Fibroblast of skin of right biceps (primary cell): ENCODE measurements at regions not wholly inside any gene's neighbourhood (a gene's known extent, or its start where the extent isn't known, plus 50 kb on each side); places are given as distances from the start of the nearest gene placed in this dataset.
"Not testable (repeated sequence)": the region's sequence is repeated elsewhere in the genome, so short reads cannot be mapped to it uniquely, and the experiment has no call there.

Experiments used
- DNase-seq: peaks from one replicate; pipeline ENCODE4 v3.0.0-alpha.2; 2013

GRCh38 chr17:31746884-31747495 lies 112.1 kb downstream of the COPRS start:
- DNase-seq, result no peak

DNA sequence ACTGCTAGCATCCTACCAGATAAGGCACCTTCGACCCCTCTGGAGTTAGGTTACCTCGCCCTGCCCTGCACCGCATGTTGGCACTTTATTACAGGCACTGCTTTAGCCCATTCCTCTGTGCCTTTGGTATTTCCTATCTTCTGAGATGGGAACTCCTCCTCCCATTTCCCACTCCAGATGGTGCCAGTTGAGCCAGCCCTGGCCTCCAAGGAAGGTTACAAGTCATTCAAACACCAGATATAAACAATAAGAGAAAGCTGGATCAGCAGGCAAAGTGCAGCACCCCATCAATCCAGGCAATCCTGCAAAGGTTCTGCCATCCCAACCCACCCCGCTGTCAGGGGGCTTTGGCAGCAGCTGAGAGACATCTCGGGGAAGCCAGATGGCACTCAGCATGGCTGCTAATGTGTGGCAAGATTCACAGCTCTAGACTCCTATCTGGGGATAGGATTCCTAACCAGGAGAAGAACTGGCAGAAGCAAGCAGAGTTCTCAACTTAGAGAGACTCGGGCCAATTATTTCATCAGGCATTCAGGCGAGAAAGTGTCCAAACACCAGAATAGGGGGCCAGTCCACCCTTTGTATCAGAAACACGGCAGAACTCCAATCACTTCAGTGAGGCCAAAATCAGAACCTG lies 113.0 kb downstream of the COPRS start:
- DNase-seq, result no peak

DNA sequence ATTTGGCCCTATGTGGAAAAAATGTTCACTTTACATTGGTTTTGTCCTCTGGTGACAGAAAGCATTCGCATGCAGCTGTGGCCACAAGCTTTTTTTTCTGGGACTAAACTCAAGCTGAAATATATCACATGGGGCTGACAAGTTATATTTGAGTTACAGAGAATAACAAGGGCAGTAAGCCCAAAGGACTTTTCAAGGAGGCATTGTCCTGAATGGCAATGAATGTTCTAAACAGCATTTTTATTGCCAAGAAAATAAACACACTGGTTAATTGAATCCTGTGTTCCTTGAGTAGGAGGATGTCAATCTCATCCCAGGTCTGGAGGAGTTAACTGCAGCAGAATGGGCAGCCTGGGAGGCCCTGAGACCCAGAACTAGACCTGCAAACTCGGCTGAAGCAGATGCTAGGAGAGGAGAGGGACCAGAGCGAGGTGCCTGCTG lies 114.5 kb downstream of the COPRS start:
- DNase-seq, result no peak

DNA sequence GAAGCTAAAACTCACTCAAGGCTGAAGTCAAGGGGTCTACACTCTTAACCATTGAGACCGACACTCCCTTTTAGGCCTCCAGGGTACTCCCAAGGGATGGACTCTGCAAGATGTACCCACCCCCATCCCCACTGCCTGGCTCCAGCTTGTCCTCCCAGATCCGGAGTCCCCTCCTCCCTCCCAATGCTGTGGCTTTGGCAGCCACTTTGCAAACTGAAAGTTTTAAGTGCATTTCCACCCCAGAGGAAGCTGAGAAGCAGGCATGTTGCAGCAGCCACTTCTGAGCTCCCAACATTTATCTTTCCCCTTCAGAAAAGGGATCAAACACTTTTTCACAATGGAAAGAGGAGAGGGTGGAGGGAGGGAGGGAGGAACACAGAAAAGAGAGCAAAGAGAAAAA lies 115.2 kb downstream of the COPRS start:
- peak; percentile 80 for DNase-seq

- no peak for DNase-seq
Observed at GRCh38 chr17:31741371-31741770, 117.7 kb downstream of the COPRS start.

DNA sequence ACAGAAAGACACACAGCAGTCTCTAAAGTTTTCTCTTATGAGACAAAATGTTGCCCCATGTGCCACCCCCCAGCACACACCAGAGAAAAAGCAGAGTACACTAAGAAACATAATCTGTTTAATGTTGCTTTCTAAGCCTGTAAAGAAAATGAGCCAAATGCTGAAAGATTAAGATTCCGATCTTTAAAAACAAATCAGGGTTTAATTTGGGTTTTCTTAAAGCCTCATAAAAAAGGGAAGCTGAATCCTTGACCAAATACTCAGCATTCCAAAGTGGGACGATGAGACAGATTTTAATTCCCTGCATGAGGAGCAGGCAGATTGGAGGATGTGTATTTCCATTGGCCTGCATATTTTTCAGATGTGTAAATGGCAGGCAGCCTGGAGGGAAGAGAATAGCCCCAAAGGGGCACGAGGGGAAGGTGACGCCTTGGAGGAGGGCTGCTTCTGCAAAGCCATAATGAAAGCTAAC lies 118.4 kb downstream of the COPRS start:
- peak; percentile 99 for DNase-seq

DNA sequence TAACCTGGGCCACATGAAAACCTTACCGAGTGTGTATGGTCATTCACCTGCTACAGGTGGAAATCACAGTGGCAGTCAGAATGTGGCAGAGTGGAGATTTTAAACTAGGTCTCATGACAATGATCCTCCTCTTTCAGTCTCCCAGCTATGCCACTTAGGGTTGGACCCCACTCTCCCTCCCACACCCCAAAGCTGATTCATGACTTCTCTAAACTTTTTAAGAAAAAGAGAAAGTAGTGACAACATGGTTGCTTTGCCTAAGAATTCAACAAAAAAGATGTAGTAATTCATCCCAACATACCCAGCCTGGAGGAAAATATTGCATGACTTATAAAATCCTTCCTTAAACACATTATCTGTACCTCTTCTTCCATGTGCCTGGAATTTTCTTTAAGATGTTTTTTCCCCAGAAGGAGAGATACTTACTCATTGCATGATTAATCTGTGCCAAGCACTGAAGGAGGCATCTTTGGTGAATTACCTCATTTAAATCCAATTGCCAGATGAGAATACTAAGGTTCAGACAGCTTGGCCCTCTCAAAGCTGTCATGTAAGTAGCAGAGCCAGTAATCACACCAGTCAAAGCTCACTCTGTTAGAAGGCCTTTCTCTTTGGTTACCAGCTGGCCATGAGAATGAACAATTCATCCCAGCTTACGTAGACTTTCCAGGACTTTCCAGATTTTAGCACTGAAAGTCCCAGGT lies 119.9 kb downstream of the COPRS start:
- peak; percentile 89 for DNase-seq

- no peak for DNase-seq
Observed at GRCh38 chr17:31738488-31738887, 120.6 kb downstream of the COPRS start.

DNA sequence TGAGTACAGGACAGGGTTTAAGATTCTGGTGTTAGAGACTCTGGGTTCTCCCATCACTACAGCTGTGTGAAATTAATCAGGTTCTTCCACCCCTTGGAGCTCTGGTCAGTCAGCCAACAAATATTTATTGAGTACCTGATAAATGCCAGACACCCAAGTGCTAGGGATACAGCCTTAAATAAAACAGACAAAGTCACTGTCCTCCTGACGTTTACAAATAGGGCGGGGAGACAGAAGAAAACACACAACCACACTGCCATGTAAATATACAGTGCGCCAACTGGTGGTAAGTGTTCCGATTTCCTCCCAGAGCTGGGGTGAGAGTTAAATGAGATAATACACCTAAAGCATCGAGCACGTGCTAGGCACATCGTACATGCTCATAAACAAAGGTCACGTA lies 121.0 kb downstream of the COPRS start:
- no peak for DNase-seq

DNA sequence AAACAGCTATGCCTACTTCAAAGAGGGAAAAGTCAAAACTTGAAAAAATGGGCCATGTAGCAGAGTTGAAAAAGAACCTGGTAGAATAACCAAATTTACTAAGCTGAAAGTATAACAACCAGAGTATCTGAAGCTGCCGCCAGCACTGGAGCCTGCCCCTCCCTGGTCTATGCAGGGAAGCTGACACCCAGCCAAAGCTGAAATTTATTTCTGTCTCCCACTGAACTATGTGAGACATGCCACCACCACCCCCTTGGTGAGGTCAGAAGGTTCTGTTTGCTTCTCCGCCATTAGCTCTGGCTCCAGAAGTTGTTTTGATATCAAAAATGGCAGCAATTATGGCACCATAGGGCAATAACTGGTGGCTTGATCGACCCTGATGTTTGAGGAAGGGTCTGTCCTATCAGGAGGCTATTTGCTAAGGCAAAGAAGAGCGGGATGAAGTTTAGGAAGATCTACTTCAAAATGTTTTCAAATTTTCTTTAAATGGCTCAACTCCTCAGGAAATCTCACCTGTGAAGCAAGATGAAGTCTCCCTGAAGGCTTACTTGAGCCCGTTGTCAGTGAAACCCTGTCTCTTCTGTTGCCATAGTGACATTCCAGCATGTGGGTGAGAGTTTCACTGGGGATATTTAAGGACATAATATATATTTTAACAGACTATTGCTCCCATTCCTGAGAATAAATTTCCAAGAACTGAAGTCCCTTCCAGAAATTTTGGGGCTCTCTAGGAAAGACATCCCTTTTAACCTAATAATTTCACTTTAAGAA lies 122.0 kb downstream of the COPRS start:
- no peak for DNase-seq

GRCh38 chr17:31733326-31733725 lies 125.7 kb downstream of the COPRS start:
- no peak for DNase-seq

DNA sequence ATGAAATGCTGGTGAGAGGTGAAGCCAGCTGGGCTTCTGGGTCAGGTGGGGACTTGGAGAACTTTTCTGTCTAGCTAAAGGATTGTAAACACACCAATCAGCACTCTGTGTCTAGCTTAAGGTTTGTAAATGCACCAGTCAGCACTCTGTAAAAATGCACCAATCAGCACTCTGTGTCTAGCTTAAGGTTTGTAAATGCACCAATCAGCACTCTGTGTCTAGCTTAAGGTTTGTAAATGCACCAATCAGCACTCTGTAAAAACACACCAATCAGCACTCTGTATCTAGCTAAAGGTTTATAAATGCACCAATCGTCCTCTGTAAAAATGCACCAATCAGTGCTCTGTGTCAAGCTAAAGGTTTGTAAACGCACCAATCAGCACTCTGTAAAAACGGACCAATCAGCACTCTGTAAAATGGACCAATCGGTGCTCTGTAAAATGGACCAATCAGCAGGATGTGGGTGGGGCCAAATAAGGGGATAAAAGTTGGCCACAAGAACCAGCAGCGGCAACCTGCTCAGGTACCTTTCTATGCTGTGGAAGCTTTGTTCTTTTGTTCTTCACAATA lies 127.4 kb downstream of the COPRS start:
- DNase-seq, result not testable (repeated sequence)

DNA sequence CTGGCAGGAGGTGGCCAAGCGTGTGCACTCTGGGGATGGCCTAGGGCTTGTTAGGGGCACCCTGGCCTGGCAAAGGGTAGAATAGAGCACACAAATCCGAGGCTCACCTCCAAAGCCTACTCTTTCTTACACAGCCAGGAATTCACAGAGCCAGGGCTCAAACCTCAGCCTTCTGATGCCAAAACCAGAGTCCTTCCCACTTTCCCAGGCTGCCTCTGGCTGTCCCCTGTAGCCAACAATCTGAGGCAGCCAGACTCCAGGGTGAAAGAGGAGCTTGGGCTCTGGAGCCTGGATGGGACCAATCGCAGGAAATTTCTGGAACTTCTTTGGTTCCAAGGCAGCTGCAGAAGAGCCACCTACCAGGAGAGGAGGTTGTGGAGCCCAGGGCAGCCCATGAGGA lies 127.9 kb downstream of the COPRS start:
- DNase-seq, result no peak

DNA sequence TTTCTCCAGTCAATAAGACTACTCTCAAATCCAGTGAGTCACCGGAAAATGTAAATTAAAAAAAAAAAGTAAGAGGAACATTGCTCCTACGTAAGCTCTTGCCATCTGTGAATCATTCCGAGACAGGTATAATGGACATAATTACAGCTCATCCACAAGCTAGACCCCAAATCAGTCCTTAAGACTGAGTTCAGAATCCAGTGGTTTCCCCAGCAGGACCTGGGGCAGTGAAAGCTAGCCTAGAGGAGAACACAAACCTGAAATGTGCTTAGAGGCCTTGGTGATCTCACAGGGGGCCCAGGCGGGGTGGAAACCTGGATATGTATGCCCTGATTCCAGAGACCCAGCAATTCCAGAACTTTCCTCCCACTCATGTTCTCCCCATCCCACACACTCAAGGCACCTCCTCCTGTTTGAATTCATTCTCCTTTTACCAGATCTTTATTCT lies 132.0 kb downstream of the COPRS start:
- peak; percentile 64 for DNase-seq

- no peak for DNase-seq
Observed at GRCh38 chr17:31724619-31725018, 134.4 kb downstream of the COPRS start.

DNA sequence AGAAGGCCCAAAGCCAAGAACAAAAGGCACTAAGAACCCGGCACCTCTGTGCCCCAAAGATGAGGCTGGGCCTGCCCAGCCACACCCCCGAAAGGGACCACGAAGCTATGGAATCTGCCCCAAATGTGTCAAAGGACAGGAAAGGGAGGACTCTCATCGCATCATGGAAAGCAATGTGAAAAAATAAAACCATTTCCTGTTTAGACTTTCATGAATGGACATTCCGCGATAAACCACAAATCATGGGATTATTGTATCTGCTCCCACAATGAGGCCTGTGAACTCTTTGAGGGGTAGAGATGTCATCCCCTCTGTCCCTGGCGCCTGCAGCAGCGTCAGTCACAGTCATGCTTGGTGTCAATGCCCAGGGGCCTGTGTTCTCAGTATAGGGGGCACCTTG lies 135.0 kb downstream of the COPRS start:
- peak; percentile 81 for DNase-seq

DNA sequence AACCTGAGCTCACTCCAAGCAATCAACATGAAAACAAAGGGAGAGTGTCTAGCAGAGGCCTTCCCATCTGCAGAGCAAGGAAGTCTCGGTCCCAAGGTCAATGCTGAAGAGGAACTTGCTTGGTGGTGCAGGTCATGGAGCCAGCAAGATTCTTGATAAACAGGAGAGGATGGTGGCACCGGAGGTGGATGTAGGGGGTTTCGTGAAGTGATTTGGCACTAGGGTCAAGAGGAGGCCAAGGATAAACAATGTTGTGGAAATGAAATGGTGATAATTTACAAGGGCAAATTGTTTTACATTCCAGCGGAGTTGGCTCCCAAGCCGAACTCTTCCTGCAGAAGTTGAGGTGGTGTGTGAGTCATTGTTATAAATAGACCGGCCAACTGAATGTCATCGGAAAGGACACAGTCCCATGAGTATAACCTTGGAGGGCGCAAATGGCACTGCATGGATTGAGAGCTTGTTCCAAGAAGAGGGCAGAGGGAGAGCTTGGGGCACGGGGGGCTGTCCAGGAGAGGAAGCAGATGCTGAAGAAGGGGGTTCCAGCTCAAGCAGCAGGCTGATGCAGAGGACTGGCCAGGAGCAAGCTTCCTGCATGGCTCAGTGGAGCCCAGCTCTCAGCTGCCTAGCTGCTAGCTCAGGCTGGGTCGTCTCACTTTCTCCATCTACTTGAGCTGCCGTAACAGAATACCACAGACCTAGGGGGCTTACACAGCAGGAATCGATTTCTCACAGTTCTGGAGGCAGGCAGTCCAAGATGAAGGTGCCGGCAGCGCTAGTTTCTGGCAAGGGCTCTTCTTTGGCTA lies 136.6 kb downstream of the COPRS start:
- peak; percentile 72 for DNase-seq

- no peak for DNase-seq
Observed at GRCh38 chr17:31721291-31722025, 137.6 kb downstream of the COPRS start.

- DNase-seq, result not testable (repeated sequence)
Observed at GRCh38 chr17:31717251-31717650, 141.8 kb downstream of the COPRS start.

DNA sequence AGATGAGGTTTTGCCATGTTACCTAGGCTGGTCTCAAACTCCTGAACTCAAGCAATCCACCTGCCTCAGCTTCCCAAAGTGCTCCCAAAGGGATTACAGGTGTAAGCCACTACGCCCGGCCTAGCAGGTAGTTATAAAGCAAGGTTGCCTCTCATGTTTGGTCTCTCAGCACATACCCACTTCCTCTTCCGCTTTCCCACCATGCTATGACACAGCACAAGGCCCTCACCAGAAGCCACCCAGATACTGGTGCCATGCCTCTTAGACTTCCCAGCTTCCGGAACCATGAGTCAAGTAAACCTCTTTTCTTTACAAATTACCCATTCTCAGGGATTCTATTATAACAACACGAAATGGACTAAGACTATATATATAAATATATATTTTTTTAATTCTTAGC lies 143.6 kb downstream of the COPRS start:
- no peak for DNase-seq

DNA sequence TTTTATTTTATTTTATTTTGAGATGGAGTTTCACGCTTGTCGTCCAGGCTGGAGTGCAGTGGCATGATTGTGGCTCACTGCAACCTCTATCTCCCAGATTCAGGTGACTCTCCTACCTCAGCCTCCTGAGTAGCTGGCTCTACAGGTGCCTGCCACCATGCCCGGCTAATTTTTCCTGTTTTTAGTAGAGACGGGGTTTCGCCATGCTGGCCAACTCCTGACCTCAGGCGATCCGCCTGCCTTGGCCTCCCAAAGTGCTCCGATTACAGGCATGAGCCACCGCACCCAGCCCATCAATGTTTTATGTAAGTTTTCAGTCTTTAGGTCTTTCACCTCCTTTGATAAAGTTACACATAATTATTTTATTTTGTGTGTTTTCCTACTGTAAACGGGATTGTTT lies 154.6 kb downstream of the COPRS start:
- DNase-seq, result no peak
